NCI-H526 (cell line): ENCODE measurements at regions not wholly inside any gene's neighbourhood (a gene's known extent, or its start where the extent isn't known, plus 50 kb on each side); places are given as distances from the start of the nearest gene placed in this dataset.
"Not testable (repeated sequence)": the region's sequence is repeated elsewhere in the genome, so short reads cannot be mapped to it uniquely, and the experiment has no call there.

ENCODE experiments used
- DNase-seq, 2 experiments: peaks; one replicate each; lab custom pipeline; 2025; lab: John Stamatoyannopoulos, UW

- not testable (repeated sequence) for DNase-seq
Measured at GRCh38 chr7:5121256-5121655, 68.8 kb upstream of the WIPI2 start.

GRCh38 chr7:5131238-5131637, 58.8 kb upstream of the WIPI2 start:
- DNase-seq = not testable (repeated sequence)

- DNase-seq = no peak
Measured at GRCh38 chr7:5132539-5132938, 57.5 kb upstream of the WIPI2 start.

GRCh38 chr7:5139998-5140397, 50.0 kb upstream of the WIPI2 start:
- DNase-seq = peak in 1 of 2 experiments; percentile 38
